HG03521 (cell line): ENCODE measurements at regions not wholly inside any gene's neighbourhood (a gene's known extent, or its start where the extent isn't known, plus 50 kb on each side); places are given as distances from the start of the nearest gene placed in this dataset.
"Not testable (repeated sequence)": the region's sequence is repeated elsewhere in the genome, so short reads cannot be mapped to it uniquely, and the experiment has no call there.

ENCODE experiments used
- ATAC-seq: cut with Tn5 transposase; IDR thresholded peaks from one replicate; pipeline ENCODE4 v1.9.1; 2021; ENCODE audit warnings: mild to moderate bottlenecking, moderate library complexity; ENCODE audit not compliant: unreplicated experiment

DNA sequence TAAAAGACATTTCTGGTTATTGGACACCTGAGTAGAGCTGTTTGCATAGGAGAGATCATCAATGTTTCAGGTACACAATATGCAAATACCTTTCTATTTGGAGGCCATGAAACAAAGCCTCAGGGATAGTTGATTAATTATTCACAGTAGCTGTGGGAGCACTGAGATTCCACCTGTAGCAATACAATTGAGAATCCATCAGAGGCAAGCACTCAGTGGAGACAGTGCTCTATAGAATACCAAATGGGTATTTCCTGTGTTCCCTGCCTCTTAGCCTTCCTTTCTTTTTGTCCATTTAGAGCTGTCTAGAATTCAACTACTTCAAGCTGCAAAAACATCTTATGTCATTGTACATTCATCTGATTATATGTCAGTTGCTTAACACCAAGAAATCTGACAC lies 1754.0 kb upstream of the ACO1 start:
- ATAC-seq, result no peak

DNA sequence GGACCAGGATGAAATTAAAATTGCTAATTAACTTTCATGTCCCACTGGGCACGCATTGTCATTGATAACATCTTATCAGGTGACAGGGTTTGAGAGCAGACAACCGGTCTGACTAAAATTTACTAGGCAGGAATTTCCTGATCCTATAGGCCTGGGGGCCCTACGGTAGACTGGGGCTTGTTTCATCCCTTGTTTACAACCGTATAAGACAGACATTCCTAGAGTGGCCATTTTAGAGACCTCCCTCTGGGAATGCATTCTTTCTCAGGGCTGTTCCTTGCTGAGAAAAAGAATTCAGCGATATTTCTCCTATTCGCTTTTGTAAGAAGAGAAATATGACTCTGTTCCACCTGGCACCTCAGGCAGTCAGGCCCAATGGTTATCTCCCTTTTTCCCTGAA lies 1737.8 kb upstream of the ACO1 start:
- ATAC-seq, result not testable (repeated sequence)

DNA sequence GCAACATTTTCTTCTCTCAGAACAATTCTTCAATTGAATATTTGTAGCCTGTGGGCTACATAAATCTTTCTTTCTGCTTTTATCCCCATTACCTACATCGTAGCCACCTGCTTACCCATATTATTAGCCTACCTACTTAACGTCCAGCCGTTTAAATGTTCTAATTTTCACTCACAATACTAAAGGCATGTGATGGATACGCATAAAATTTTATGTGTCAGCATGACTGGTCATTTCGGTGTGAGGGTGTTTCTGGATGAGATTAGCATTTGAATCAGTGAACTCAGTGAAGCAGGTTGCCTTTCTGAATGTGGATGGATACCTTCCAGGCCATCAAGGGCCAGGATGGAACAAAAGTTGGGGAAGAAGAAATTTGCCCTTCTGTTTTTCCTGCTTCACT lies 1722.5 kb upstream of the ACO1 start:
- no peak for ATAC-seq

DNA sequence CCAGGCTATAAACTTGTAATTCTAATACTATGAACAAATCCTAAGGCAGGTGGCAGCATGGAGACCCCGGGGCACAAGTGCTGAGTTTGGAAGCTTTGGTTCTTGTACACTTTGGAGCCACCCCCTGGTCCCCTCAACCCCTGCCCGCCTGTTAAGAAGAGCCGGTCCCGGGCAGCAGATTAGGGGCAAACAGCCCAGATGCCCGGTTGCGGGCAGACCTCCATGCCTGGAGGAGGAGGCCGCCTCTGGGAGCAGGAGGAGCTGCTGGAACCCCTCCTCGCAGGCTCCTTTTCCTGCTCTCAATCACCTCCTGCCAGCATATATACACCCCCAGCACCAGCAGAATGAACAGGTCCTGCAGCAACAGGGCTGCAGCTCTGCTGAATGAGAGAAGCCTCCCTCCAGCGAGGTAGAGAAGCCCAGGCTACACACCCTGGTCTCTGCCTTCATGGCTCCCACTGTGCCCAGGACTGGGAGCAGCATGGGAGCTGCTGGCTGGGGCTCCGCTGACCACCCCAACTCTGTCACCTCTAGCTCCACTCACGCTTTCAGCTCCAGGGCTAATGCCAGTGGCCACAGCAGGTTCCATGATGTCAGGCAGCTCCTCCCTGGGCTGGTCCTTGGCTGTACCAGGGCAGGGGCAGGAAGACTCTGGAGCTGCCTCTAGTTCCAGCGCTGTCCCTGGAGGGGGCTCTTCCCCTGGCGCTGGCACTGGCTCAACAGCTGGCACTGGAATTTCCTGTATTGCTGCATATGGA lies 1713.5 kb upstream of the ACO1 start:
- ATAC-seq, result no peak

DNA sequence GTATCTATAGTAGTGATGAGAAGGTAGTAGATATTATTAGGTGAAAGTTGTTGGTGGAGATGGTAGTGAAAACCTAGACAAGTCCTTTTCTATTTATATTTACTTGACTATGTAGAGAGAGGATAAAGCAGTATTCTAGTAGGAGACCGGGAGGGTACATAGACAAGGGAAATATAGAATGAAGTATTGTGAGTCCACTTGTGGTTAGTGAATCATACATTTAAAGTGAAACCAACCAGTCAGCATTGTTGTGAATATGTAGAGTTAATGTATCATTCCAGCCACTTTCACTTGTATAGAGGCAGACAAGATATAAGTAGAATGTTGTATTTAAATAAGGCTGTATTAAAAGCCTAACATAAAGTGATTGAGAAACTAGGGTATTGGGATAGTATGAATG lies 1711.3 kb upstream of the ACO1 start:
- no peak for ATAC-seq

DNA sequence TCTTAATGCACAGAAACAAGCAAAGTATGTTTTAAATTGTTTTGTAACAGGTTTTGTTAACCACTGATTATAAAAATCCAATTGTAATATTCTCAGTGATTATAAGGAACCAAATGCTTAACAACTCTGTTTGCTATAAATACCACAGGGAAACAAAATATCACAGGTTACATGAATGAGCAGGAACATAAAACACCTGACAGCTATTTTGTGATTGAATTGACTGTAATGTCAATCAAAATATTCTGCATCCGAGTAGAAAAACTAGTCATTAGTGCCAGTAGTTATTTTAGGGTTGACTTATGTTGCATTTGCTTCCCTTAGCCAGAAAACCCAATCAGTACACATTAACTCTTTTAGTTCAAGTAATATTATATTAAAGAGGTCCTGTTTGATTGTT lies 1707.8 kb upstream of the ACO1 start:
- ATAC-seq, result no peak

DNA sequence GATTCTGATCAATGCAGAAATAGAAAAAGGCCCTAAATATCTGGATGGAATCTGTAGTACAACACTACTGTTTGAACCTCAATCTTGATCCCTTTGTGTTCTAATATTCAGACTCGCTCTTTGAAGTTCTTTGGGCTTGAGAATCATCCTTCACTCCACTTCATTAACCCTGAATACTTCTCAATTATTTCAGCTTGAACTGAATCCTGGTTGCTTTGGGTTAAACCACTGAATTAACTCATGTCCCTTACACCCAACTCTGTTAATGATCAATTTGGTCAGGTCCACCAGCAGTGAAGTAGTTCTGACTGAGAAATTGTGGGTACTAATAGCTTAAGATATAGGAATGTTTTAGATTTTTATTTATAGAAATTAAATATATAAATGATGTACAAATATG lies 1707.2 kb upstream of the ACO1 start:
- ATAC-seq, result no peak

DNA sequence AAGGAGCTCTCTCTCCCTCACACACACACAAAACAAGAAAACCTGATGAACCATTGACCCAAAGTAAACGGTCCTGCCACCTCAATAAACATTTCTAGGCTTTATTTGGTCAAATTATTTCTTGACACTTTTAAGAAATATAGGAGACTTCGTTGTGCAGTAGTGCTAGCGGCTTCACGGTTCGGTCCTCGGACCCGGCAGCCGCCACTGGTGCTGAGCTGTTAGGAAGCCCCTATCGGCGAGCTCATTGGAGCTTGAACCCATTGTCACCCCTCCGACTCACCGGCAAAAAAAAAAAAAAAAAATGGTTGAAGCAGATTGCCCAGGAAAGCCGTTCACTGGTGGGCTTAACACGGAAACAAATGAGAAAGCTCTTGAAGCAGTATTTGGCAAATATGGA lies 1695.6 kb upstream of the ACO1 start:
- no peak for ATAC-seq

DNA sequence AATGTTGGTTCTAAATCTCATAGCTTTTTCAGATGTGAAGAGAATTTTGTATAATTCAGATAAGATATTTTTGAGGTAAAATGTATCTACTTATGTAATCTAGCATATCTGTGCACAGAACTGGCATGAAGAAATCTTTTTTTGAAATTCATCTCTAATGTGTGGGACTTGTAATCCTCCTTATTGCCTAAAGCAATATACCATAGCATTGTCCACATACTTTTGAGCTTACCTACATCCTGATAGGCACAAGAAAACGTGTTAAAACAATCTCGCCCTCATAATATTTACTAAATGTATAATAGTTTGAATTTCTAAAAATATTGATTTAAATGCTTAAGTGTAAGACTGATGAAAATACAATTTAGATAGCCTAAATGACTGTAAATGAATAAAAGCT lies 1686.5 kb upstream of the ACO1 start:
- no peak for ATAC-seq

DNA sequence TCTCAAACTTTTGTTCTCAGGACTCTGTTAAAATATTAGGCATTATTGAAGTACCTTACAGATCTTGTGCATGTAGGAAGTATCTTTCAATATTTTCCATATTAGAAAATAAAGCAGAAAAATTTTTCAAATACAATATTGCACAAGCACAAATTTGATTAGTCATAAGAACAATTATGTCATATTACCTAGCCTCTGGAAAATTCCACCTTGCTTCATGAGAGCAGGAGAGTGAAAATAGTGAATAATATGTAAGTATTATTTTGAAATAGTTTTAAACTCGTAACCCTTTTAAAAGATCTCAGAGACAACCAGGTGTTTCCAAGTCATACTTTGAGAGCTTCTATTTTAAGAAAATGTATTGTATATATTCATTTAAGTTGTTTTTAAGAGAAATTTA lies 1672.9 kb upstream of the ACO1 start:
- no peak for ATAC-seq

DNA sequence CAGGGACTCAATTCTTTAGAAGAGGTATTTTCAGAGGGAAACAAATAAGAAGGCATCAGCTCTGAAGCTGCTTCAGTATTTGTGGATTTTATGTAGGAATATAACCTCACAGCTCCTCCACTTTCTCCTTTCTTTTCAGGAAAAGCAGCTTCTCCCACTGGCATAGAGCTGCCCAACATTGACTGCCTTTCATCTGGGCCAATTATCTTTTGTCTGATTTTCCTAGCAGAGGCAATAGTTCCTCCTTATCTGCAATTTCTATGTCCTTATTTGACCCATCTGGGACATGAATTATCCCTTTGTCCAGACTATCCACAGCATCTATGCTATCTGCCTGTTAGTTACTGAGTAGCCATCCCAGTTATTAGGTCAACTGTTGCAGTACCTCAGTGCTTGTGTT lies 1671.2 kb upstream of the ACO1 start:
- no peak for ATAC-seq

DNA sequence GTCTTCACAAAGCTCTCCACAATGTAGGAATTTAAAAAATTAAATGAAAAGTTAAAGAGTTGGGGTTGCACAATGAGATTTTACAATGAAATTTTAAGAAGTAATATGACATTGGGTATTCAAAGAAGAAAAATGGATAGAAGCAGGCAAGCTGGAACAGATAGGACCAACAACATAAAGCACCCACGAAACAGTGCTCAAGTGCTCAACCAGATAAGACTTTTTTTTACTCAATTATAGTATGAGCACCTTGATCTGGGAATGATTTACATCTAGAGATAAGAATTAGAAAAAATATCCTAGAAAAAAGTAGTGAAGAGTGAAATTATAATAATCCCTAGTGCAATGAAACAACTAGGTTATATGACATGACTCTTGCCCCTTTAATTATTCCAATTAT lies 1670.1 kb upstream of the ACO1 start:
- no peak for ATAC-seq

DNA sequence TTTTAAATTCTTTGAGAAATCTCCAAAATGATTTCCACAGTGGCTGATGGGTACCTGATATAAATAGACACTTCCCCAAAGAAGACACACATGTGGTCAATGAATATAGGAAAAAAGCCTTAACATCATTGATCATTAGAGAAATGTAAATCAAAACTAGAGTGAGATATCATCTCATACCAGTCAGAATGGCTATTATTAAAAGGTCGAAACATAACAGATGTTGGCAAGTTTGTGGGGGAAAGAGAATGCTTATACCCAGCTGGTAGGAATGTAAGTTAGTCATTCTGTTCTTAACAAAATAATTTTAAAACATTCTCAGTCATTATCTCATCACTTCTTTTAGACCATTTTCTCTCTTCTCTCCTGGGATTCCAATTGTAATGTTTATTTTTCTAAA lies 1666.0 kb upstream of the ACO1 start:
- no peak for ATAC-seq

DNA sequence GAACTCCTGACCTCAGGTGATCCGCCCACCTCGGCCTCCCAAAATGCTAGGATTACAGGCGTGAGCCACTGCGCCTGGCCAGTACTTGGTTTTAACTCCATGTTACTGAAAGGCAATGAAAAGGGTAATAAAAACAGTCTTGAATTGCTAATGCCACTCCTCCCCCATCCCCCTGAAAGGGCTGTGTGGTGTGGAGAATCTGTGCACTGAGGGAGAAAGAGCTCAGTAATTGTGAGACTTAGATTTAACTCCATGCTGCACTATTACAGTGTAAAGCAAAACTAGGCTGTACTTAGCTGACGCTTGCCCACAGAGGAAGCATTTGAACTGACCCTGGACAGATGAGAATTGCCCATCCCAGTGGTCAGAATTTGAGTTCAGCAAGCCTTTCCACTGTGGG lies 1662.4 kb upstream of the ACO1 start:
- ATAC-seq, result no peak

DNA sequence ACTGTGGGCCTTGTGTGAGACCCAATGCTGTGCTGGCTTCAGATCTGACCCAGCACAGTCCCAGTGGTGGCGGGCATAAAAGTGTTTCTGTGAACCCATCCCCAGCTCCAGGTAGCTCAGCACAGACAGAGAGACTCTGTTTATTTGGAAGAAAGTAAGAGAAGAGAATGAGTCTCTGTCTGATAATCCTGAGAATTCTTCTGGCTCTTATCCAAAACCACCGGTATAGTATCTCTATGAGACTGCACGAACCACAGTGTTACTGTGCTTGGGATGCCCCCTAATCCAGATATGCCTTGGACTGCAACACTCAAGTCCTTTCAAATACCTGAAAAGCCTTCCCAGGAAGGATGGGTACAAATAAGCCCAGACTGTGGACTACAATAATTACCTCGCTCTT lies 1660.8 kb upstream of the ACO1 start:
- no peak for ATAC-seq

DNA sequence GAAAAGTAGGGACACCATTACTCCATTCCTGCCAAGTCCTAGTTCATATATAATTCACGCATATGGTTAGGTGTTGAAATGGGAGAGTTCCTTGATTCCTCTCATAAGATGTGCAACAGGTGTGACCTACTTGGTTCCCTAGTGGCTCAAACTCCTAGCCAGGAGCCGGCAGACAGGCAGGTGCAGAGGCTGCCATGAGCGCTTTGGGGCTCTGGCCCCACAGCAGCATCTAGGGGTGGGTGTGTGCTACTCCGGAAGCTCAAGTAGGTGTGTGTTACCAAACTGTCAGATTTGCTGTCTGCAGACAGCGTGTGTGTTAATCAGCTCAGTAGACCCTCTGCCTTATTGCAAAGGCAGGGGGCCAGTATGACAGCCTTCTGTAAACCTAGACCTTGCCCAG lies 1652.4 kb upstream of the ACO1 start:
- no peak for ATAC-seq

DNA sequence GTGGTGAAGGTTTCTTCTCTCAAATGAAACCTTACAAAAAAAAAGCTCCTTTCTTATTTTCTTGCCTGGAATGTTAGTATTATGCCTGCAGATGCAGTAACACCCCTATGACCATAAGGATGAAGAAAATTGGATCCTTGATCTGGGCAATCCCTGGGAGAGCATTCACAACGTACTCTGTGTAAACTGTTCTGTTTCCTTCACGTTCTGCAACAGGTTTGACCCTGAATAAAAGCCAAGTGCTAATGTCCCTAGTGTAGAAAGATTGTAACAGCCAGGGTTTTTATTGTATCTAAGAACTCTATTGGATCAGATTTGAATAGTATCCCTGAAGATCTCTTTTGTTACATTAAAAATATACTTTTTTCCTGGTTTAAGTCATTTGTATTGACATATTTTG lies 1639.6 kb upstream of the ACO1 start:
- no peak for ATAC-seq

DNA sequence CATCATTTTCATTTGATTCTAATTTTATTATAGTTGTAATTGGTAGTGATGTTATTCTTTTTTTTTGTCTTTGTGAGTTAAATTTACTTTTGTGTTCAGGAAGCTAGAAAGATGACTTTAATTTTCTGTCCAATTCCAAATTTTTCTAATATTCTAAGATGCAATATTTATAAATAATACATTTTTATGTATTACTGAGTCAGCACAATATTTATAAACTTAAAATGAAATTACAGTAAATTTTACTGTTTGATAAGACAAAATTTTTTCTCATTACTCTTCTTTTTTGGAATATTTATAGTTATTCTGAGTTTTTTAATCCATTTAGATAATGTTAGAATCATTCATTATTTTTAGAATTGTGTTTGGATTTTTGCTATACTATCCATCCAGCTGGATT lies 1637.9 kb upstream of the ACO1 start:
- ATAC-seq, result no peak

DNA sequence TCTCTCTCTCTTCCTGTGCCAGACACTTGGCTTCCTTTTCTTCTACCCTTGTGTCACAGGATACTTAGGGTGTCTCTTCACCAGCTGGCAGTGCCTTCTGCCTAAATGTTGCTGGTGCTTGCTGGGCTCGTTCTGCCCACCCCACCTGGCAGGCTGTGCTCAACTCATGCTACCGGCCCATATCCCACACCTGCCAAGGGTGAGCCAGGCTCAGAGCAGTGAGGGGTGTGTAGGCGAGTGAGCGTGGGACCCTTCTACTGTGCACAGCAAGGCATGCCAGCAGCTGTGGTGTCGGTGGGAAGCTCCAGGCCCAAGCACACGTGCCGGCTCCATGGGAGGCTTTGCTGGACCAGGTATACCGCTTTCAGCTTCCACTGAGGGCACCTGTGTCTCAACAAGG lies 1626.7 kb upstream of the ACO1 start:
- no peak for ATAC-seq

DNA sequence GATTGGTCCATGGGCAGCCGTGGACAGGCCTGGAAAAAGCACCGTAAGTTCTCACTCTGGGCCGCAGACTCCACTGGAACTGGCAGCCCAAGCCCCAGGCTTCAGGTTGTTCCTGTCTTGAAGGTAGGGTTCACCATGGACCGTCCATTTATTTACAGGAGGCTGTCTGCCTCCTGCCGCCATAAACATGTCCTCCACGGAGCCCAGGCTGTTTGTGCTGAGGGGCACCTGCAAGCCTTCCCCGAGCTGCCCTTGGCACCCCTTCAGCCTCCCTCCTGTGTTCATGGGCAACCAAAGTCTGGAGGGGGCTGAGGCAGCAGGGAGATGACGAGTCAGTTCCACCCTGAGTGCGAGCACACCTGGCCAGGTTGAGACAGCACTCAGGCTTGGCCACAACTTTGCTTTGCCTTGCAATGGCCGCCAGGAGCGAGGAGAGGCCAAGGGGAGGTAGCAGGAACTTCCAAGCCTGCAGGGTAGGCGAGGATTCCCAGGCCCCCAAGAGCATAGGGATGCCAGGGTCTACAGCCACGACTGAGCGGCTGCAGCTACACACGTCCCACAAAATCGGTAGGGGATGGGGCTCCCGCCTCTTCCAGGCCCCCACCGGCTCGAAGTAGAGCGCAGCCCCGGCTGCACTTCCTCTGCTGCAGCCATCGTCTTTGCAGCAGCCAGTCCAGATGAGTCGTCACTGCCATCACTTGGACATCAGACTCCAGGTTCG lies 1625.6 kb upstream of the ACO1 start:
- ATAC-seq, result no peak

DNA sequence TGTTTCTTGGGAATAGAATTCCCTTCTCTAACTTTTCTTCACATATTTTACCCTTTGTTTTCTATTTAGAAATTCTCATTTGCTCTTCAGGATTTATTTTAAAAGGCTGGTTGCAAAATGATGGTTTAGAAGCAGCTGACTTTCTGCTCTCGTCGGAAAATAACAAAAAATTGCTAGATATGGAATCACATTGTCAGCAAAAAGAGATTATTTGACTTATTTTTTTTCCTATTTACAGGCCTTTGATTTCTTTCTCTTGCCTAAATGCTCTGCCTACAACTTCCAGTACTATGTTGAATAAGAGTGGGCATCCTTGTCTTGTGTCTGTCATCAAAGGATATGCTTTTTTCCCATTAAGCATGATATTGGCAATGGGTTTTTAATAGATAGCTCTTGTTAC lies 1619.1 kb upstream of the ACO1 start:
- ATAC-seq, result no peak

DNA sequence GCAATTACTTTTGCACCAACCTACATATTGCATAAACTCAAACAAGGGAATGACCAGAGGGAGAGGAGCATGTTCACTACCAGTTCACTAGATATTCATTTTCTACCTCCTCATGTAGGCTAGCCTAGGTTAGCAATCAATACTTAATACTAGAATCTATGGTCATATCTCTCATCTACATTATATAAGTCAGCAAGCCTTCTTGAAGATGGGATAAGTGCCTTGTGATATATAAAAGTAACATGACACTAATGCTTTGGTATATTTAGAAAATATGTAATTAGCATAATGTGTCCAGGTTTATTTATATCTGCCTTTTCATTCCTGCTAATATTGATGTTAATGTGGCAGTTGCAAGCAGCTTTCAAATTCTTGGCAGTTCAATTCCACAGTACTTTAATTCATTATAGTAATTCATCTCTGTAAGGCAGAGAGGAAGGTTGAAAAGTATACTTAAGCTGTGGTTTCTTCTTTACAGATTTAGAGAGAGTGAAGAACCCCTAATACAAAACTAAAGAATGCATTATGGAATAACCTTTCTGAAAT lies 1613.2 kb upstream of the ACO1 start:
- ATAC-seq, result no peak

DNA sequence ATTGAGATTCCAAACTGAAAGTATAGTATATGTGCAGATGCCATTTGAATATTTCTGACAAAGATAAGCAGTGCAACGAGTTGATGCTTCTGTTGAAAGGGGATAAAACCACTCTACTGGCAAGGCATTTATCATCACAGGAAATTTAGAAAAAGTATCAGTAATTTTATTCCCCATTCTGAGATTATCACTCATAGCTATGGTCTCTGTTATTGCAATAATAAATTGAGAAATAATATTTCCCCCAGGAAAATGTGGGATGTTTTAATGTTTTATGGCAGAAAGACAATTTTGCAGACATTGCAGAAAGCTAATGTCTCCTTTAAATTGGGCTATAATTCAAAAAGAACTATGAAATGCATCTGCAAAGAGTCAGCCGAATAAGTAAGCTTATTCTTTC lies 1612.7 kb upstream of the ACO1 start:
- ATAC-seq, result no peak
